Activated CD4-positive, alpha-beta T cell treated with anti-CD3 and anti-CD28 coated beads for 36 hours (primary cell): ENCODE measurements at regions not wholly inside any gene's neighbourhood (a gene's known extent, or its start where the extent isn't known, plus 50 kb on each side); places are given as distances from the start of the nearest gene placed in this dataset.
"Not testable (repeated sequence)": the region's sequence is repeated elsewhere in the genome, so short reads cannot be mapped to it uniquely, and the experiment has no call there.

Source experiments
- ATAC-seq: fragments of 200-7000 bp; cut with Tn5 transposase; one replicate; pipeline ENCODE4 v1.10.0; 2021; ENCODE audit warnings: mild to moderate bottlenecking, moderate library complexity
- CTCF ChIA-PET: fragments of 350-600 bp; sonication (Branson Sonifier 250); formaldehyde crosslinking; loops from one replicate; lab custom pipeline; 2021; ENCODE audit warnings: antibody characterized with exemption; lab: Charles Lee
- POLR2A ChIA-PET: fragments of 350-600 bp; sonication (Branson Sonifier 250); formaldehyde crosslinking; loops from one replicate; lab custom pipeline; 2021; ENCODE audit warnings: antibody characterized with exemption, inconsistent platforms; lab: Charles Lee
- DNase-seq: peaks from one replicate; pipeline ENCODE4 v3.0.0-alpha.2; 2020
- H3K27ac Mint-ChIP-seq: one replicate; pipeline ENCODE4 v1.8.0; 2021; ENCODE audit warnings: mixed read lengths
- H3K27me3 Mint-ChIP-seq: one replicate; pipeline ENCODE4 v1.8.0; 2021; ENCODE audit warnings: mixed read lengths
- H3K36me3 Mint-ChIP-seq: one replicate; pipeline ENCODE4 v1.8.0; 2021; ENCODE audit warnings: low read depth, mixed read lengths
- H3K4me1 Mint-ChIP-seq: one replicate; pipeline ENCODE4 v1.8.0; 2021; ENCODE audit warnings: mixed read lengths
- H3K4me3 Mint-ChIP-seq: one replicate; pipeline ENCODE4 v1.8.0; 2021; ENCODE audit warnings: mild to moderate bottlenecking, moderate library complexity, mixed read lengths
- H3K9me3 Mint-ChIP-seq: one replicate; pipeline ENCODE4 v1.8.0; 2021; ENCODE audit warnings: low read depth, mixed read lengths
- intact Hi-C, 2 experiments: fragments of 100-400 bp; cut with DNase I in 1 of 2; cut with micrococcal nuclease in 1 of 2; formaldehyde crosslinking; loops; one replicate each; pipeline versions ENCODE4 v1.14.2 to v1.15.1; 2022 to 2024; cut with DNase I, micrococcal nuclease

GRCh38 chr1:175265091-175265490, 72.5 kb upstream of the KIAA0040 start:
- CTCF ChIA-PET, result interaction anchor here (1.1 kb wide), 1 partner anchor 110 kb away, joined by 5 read pairs; no protein-coding TSS in a partner anchor
- POLR2A ChIA-PET, result no interaction called here

GRCh38 chr1:175262621-175263020, 70.0 kb upstream of the KIAA0040 start:
- intact Hi-C loops, result no loop called here
- no peak for ATAC-seq
- no peak overlapping the region for H3K27ac Mint-ChIP-seq
- ChIA-PET CTCF (interaction anchor here (1.0 to 2.2 kb wide), 4 partner anchors 10 to 111 kb away, joined by 3 to 9 read pairs (median 5); no protein-coding TSS in a partner anchor), POLR2A (no interaction called here)
- no peak overlapping the region for H3K4me3 Mint-ChIP-seq
- DNase-seq, result no peak
- peaks cover 2% of the 10 kb centered on the region for H3K4me1 Mint-ChIP-seq
- peaks cover 23% of the 10 kb centered on the region for H3K9me3 Mint-ChIP-seq
- H3K36me3 Mint-ChIP-seq, result peaks cover 4% of the 10 kb centered on the region
- H3K27me3 Mint-ChIP-seq, result no peaks in the 10 kb centered on the region

More at GRCh38 chr1:175265091-175265490, 72.5 kb upstream of the KIAA0040 start:
- Mint-ChIP-seq H3K27ac (no peak overlapping the region), H3K27me3 (no peaks in the 10 kb centered on the region), H3K4me1 (peaks cover 9% of the 10 kb centered on the region), H3K9me3 (peaks cover 23% of the 10 kb centered on the region), H3K4me3 (no peak overlapping the region), H3K36me3 (peaks cover 4% of the 10 kb centered on the region)
- ATAC-seq (no peak), DNase-seq (no peak)
- intact Hi-C loops, result no loop called here

- H3K9me3 Mint-ChIP-seq, H3K27ac Mint-ChIP-seq, H3K36me3 Mint-ChIP-seq, POLR2A ChIA-PET, H3K27me3 Mint-ChIP-seq, ATAC-seq, CTCF ChIA-PET, DNase-seq, H3K4me1 Mint-ChIP-seq, intact Hi-C loops, H3K4me3 Mint-ChIP-seq: not testable (repeated sequence)
These were observed 63.7 kb upstream of the KIAA0040 start for GRCh38 chr1:175256246-175256645.

- Mint-ChIP-seq H3K36me3 (no peaks in the 10 kb centered on the region), H3K27me3 (no peaks in the 10 kb centered on the region), H3K4me3 (no peak overlapping the region), H3K4me1 (no peaks in the 10 kb centered on the region), H3K9me3 (peaks cover 2% of the 10 kb centered on the region), H3K27ac (no peak overlapping the region)
- CTCF ChIA-PET, result interaction anchor here (0.6 to 2.1 kb wide), 3 partner anchors 9 to 1572 kb away, joined by 3 to 4 read pairs (median 3); no protein-coding TSS in a partner anchor
- no peak for DNase-seq
- POLR2A ChIA-PET, result no interaction called here
- intact Hi-C loops, result no loop called here
- ATAC-seq, result no peak
These were observed 61.6 kb upstream of the KIAA0040 start for GRCh38 chr1:175254190-175254589.

GRCh38 chr1:175252561-175252960, 60.0 kb upstream of the KIAA0040 start:
- CTCF ChIA-PET, result interaction anchor here (0.5 kb wide), 1 partner anchor 44 kb away, joined by 3 read pairs; no protein-coding TSS in a partner anchor
- H3K4me1 Mint-ChIP-seq, result no peaks in the 10 kb centered on the region
- ATAC-seq, result no peak

GRCh38 chr1:175250027-175250426, 57.5 kb upstream of the KIAA0040 start:
- POLR2A ChIA-PET, result no interaction called here
- Mint-ChIP-seq H3K9me3 (peaks cover 5% of the 10 kb centered on the region), H3K4me1 (no peaks in the 10 kb centered on the region), H3K36me3 (no peaks in the 10 kb centered on the region), H3K27me3 (no peaks in the 10 kb centered on the region), H3K27ac (no peak overlapping the region), H3K4me3 (no peak overlapping the region)
- no peak for DNase-seq
- intact Hi-C loops, result no loop called here
- CTCF ChIA-PET, result no interaction called here
- ATAC-seq, result no peak

More at GRCh38 chr1:175252561-175252960, 60.0 kb upstream of the KIAA0040 start:
- intact Hi-C loops, result no loop called here
- Mint-ChIP-seq H3K9me3 (peaks cover 2% of the 10 kb centered on the region), H3K27me3 (no peaks in the 10 kb centered on the region), H3K27ac (no peak overlapping the region), H3K4me3 (no peak overlapping the region), H3K36me3 (no peaks in the 10 kb centered on the region)
- DNase-seq, result no peak
- POLR2A ChIA-PET, result no interaction called here

- H3K4me3 Mint-ChIP-seq, H3K4me1 Mint-ChIP-seq, POLR2A ChIA-PET, H3K27me3 Mint-ChIP-seq, intact Hi-C loops, CTCF ChIA-PET, H3K27ac Mint-ChIP-seq, DNase-seq, H3K36me3 Mint-ChIP-seq, ATAC-seq: not testable (repeated sequence)
- H3K9me3 Mint-ChIP-seq, result peaks cover 13% of the 10 kb centered on the region
These were observed 55.5 kb upstream of the KIAA0040 start for GRCh38 chr1:175248036-175248435.

GRCh38 chr1:175247056-175247455, 54.5 kb upstream of the KIAA0040 start:
- intact Hi-C loops, H3K27me3 Mint-ChIP-seq, POLR2A ChIA-PET, H3K27ac Mint-ChIP-seq, H3K4me3 Mint-ChIP-seq, H3K36me3 Mint-ChIP-seq, DNase-seq, H3K4me1 Mint-ChIP-seq, CTCF ChIA-PET, ATAC-seq: not testable (repeated sequence)
- H3K9me3 Mint-ChIP-seq, result peaks cover 13% of the 10 kb centered on the region

- H3K36me3 Mint-ChIP-seq, result peaks cover 2% of the 10 kb centered on the region
These were observed 52.7 kb upstream of the KIAA0040 start for GRCh38 chr1:175245324-175245723.

GRCh38 chr1:175244206-175244605, 51.6 kb upstream of the KIAA0040 start:
- CTCF ChIA-PET, result no interaction called here
- intact Hi-C loops, result no loop called here

More at GRCh38 chr1:175245324-175245723, 52.7 kb upstream of the KIAA0040 start:
- peaks cover 11% of the 10 kb centered on the region for H3K9me3 Mint-ChIP-seq
- H3K27ac Mint-ChIP-seq, result no peak overlapping the region
- H3K4me3 Mint-ChIP-seq, result no peak overlapping the region
- POLR2A ChIA-PET, result no interaction called here
- DNase-seq (no peak), ATAC-seq (no peak)
- H3K27me3 Mint-ChIP-seq, result no peaks in the 10 kb centered on the region
- intact Hi-C loops, result no loop called here
- H3K4me1 Mint-ChIP-seq, result no peaks in the 10 kb centered on the region
- CTCF ChIA-PET, result interaction anchor here (1.0 kb wide), 1 partner anchor 90 kb away, joined by 3 read pairs; no protein-coding TSS in a partner anchor

More at GRCh38 chr1:175244206-175244605, 51.6 kb upstream of the KIAA0040 start:
- Mint-ChIP-seq H3K27me3 (no peaks in the 10 kb centered on the region), H3K27ac (no peak overlapping the region), H3K36me3 (peaks cover 2% of the 10 kb centered on the region), H3K4me1 (no peaks in the 10 kb centered on the region), H3K9me3 (peaks cover 11% of the 10 kb centered on the region), H3K4me3 (no peak overlapping the region)
- ATAC-seq (no peak), DNase-seq (no peak)
- POLR2A ChIA-PET, result no interaction called here
